ENCODE measurements at regions not wholly inside any gene's neighbourhood (a gene's known extent, or its start where the extent isn't known, plus 50 kb on each side); places are given as distances from the start of the nearest gene placed in this dataset.

DNA sequence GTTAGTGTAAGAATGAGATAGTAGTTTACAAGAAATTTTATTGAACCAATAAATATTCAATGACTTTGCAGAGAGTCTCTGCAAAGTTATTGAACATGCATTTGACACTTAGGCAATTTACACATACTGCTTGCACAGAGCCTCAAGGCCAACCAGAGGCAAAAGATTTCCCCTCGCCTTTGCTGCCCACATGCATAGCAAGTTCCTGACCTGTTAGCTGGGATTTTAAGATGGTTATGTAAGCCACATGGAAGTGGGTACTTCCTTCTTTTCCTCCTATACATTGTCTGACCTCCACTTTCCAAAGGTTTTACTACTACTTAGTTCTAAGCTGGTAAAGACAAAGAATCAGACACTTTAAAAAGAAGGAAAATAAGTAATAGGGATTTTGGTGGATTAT is 430.1 kb upstream of the FRG1 start:
- no peak for ATAC-seq
- Histone ChIP-seq H3K4me3 (no peak overlapping the region), H3K4me1 (no peaks in the 10 kb centered on the region), H3K36me3 (no peaks in the 10 kb centered on the region), H3K27ac (no peak overlapping the region), H3K9me3 (no peaks in the 10 kb centered on the region), H3K27me3 (no peaks in the 10 kb centered on the region)
- whole genome bisulfite sequencing, 2 donors (ENCODE audit: low coverage in 1 of 2) = 88% methylated on average over 1 of the region's 1 CpG
- no peak for TF ChIP-seq POLR2AphosphoS5 (IDR thresholded peaks at IDR 0.05)

DNA sequence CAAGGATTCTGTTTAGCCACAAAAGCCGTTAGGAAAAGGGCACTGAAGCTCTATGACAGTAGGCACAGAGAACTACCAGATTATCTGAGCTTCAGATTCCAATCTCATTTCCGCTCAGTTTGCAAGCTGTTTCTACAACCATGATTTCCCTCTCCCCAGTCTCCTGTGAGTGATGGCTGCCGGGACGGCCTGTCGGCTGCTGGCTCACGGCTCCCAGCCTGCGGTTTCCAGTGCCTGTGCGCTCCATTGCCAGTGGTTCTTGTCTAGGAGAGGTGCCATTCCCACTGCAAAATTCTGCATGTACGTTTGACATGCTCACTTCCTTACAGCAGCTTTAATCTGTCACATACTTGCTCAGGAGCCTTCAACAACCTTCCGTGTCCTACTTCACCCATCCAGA is 429.1 kb upstream of the FRG1 start:
- Histone ChIP-seq H3K9me3 (no peaks in the 10 kb centered on the region), H3K4me1 (no peaks in the 10 kb centered on the region), H3K27me3 (no peaks in the 10 kb centered on the region), H3K4me3 (no peak overlapping the region), H3K36me3 (no peaks in the 10 kb centered on the region), H3K27ac (no peak overlapping the region)
- WGBS, 2 donors (ENCODE audit: low coverage in 1 of 2) = 80 to 87% methylated on average over 2 to 8 of the region's 10 CpGs
- no peak for ATAC-seq
- TF ChIP-seq POLR2A (IDR thresholded peaks at IDR 0.05) (no peak), POLR2AphosphoS5 (IDR thresholded peaks at IDR 0.05) (no peak), EP300 (IDR thresholded peaks at IDR 0.05) (no peak)
- TF ChIP-seq, protein P1, sequence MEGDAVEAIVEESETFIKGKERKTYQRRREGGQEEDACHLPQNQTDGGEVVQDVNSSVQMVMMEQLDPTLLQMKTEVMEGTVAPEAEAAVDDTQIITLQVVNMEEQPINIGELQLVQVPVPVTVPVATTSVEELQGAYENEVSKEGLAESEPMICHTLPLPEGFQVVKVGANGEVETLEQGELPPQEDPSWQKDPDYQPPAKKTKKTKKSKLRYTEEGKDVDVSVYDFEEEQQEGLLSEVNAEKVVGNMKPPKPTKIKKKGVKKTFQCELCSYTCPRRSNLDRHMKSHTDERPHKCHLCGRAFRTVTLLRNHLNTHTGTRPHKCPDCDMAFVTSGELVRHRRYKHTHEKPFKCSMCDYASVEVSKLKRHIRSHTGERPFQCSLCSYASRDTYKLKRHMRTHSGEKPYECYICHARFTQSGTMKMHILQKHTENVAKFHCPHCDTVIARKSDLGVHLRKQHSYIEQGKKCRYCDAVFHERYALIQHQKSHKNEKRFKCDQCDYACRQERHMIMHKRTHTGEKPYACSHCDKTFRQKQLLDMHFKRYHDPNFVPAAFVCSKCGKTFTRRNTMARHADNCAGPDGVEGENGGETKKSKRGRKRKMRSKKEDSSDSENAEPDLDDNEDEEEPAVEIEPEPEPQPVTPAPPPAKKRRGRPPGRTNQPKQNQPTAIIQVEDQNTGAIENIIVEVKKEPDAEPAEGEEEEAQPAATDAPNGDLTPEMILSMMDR (IDR thresholded peaks at IDR 0.05) = no peak

DNA sequence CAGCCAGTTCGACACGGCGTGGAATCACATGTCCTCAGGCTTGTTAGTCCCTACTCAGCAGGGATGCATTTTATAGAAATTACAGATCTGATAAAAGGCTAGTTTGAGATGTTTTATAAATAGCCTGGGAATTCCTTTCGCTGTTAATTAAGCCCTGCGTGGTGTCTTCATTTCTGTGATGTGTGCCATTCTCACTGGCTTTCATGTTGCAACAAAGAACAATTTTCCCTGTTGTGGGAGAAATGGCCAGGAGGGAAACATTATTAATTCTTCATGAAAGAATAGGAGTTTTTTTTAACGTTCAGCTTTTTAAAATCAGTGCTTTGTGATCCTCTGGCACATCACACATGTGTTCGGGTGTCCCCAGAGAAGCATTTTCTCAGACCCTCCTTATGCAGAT is 427.3 kb upstream of the FRG1 start:
- H3K27me3 ChIP-seq = no peaks in the 10 kb centered on the region
- no peak overlapping the region for H3K27ac ChIP-seq
- no peaks in the 10 kb centered on the region for H3K4me1 ChIP-seq
- H3K4me3 ChIP-seq = no peak overlapping the region
- no peak for ATAC-seq
- WGBS, 2 donors (ENCODE audit: low coverage in 1 of 2) = 79 to 83% methylated on average over 7 of the region's 7 CpGs
- TF ChIP-seq POLR2AphosphoS5 (IDR thresholded peaks at IDR 0.05) (no peak), EP300 (IDR thresholded peaks at IDR 0.05) (no peak), POLR2A (IDR thresholded peaks at IDR 0.05) (no peak)
- TF ChIP-seq, protein P1 (IDR thresholded peaks at IDR 0.05) = no peak
- no peaks in the 10 kb centered on the region for H3K9me3 ChIP-seq
- H3K36me3 ChIP-seq = no peaks in the 10 kb centered on the region

DNA sequence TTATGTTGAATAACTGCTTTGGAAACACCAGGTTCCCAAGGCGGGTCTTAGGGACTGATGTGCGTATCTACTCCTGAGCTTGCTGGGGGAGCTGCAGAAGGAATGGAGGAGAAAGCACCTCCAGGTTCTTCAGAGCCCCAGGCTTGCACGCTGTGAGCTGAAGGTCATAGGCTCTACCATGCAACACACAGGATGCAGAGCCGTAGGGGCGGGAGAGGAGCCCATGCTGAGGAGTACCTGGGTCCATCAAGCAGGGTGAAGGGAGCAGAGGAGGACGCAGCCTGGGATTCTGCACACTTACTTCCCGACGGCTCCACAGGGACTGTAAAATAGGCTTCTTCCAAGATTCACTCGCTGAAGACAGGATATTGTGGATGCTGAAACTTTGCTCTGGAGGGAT is 426.5 kb upstream of the FRG1 start:
- H3K4me1 ChIP-seq = no peaks in the 10 kb centered on the region
- H3K27me3 ChIP-seq = no peaks in the 10 kb centered on the region
- no peak for ATAC-seq
- no peaks in the 10 kb centered on the region for H3K36me3 ChIP-seq
- no peak overlapping the region for H3K27ac ChIP-seq
- H3K9me3 ChIP-seq = no peaks in the 10 kb centered on the region
- TF ChIP-seq POLR2A (IDR thresholded peaks at IDR 0.05) (no peak), EP300 (IDR thresholded peaks at IDR 0.05) (no peak), POLR2AphosphoS5 (IDR thresholded peaks at IDR 0.05) (no peak)
- TF ChIP-seq, protein P1 (IDR thresholded peaks at IDR 0.05) = no peak
- H3K4me3 ChIP-seq = no peak overlapping the region
- WGBS, 2 donors (ENCODE audit: low coverage in 1 of 2) = 83 to 100% methylated on average over 1 to 2 of the region's 9 CpGs

DNA sequence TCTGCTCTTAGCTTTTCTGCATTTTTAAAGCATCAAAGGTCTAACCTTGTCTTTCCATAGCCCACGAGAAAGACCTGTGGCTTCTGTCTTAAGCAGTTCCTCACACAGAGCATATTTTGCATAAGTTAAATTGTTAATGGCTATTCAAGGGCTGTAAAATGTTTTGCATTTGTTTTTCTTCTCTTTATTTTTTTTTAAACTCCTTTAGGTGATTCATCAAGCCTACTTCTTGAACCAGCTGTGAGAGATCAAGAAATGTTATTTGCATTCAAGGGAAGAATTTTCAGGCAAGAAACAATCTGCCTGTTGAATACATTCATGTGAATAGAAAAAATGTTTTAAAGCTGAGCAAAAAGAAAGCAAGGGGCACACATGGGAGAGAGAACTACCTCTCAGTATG is 423.8 kb upstream of the FRG1 start:
- no peak overlapping the region for H3K27ac ChIP-seq
- no peaks in the 10 kb centered on the region for H3K27me3 ChIP-seq
- H3K9me3 ChIP-seq = no peaks in the 10 kb centered on the region
- H3K4me1 ChIP-seq = no peaks in the 10 kb centered on the region
- no peak for TF ChIP-seq POLR2AphosphoS5 (IDR thresholded peaks at IDR 0.05)
- no peak for TF ChIP-seq POLR2A (IDR thresholded peaks at IDR 0.05)
- TF ChIP-seq, protein P1 (IDR thresholded peaks at IDR 0.05) = no peak
- no peak for TF ChIP-seq EP300 (IDR thresholded peaks at IDR 0.05)
- no peak for ATAC-seq
- H3K4me3 ChIP-seq = no peak overlapping the region
- H3K36me3 ChIP-seq = no peaks in the 10 kb centered on the region
- WGBS, 2 donors (ENCODE audit: low coverage in 1 of 2) = 25% methylated on average over 1 of the region's 1 CpG

DNA sequence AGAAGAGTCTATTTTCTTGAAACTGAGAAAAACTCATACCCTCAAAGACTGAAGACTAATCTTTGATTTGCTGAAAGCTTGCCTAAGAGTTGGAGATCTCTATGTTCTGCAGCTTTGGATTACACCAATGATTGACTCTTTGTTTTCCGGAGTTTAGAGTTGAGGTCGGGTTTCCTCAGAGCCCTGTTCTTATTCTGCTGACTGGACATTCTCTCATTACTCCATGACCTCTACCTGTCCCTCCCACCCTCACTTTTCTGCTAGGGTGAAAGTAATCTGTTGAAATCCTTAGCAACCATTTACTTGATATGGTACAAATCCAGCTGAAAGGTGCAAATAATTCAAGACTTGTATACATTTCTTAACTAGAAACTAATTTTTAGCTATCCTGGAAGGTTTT is 421.5 kb upstream of the FRG1 start:
- Histone ChIP-seq H3K4me3 (no peak overlapping the region), H3K9me3 (no peaks in the 10 kb centered on the region), H3K27me3 (no peaks in the 10 kb centered on the region), H3K36me3 (no peaks in the 10 kb centered on the region), H3K27ac (no peak overlapping the region), H3K4me1 (no peaks in the 10 kb centered on the region)
- 65 to 77% methylated on average over 2 of the region's 2 CpGs for WGBS, 2 donors (ENCODE audit: low coverage in 1 of 2)
- TF ChIP-seq POLR2A (IDR thresholded peaks at IDR 0.05) = no peak
- TF ChIP-seq, protein P1 (IDR thresholded peaks at IDR 0.05) = no peak
- TF ChIP-seq EP300 (IDR thresholded peaks at IDR 0.05) = no peak
- TF ChIP-seq POLR2AphosphoS5 (IDR thresholded peaks at IDR 0.05) = no peak
- ATAC-seq = no peak

Measured in gastroesophageal sphincter (tissue), 4 donors.